Peyer's patch (tissue), 4 donors: ENCODE measurements at regions not wholly inside any gene's neighbourhood (a gene's known extent, or its start where the extent isn't known, plus 50 kb on each side); places are given as distances from the start of the nearest gene placed in this dataset.

Source experiments
- POLR2A ChIP-seq, 2 donors: fragments of 450-650 bp; IDR thresholded peaks; one replicate each; pipeline ENCODE4 v1.5.1; 2017; ENCODE audit warnings: antibody characterized with exemption in 2 of 2, mild to moderate bottlenecking in 2 of 2, moderate library complexity in 2 of 2
- TF ChIP-seq, protein P1 (sequence below), 6 experiments: fragments of 450-650 bp in 4 of 6; fragments of 200-600 bp in 2 of 6; sonication (generic) in 1 of 6; IDR thresholded peaks; one replicate each; pipeline ENCODE4 v1.5.1; 2017 to 2019; ENCODE audit warnings: antibody characterized with exemption in 6 of 6, mild to moderate bottlenecking in 3 of 6, moderate library complexity in 1 of 6

DNA sequence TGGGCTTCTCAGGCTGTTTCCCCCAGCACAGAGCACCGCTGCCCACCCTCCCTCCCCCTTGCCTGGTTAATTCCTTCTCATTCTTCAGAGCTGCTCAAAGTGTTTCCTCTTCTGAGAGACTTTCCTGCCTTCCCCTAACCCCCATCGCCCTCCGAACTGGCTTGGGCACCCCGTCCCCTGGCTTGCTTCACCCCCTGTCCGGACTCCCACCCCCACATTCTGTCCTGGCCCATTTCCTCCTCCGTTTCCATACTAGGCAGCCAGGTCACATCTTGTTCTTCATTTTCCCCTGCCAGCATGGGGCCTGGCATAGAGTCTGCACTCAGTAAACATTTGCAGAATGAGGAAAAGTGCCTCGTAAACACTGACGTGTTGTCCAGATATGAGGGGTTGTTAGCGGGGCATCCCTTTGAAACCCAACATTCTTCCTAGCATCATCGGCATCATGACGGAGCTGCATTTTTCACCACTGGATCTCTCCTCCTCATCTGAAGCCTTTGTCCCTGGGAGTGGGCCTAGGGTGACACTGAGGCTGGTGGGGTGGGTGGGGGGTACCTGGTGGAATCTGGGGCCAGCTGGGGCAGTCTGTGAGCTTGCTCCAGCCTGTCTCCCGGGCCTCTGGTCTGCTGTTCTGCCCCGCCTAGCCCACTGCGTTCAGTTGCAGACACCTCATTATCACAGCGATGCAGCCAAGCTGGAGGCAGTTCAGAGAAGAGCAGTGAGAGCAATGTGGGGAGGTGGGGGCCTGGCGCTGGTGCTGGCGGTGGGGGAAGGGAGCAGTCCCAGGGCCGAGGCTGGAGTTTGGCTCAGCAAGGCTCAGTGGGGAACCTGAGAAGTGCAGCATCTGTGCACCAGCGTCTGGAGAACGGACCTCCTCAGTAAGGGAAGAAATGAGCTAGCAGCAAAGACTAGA is 149.4 kb upstream of the PJA1 start:
- TF ChIP-seq, protein P1, sequence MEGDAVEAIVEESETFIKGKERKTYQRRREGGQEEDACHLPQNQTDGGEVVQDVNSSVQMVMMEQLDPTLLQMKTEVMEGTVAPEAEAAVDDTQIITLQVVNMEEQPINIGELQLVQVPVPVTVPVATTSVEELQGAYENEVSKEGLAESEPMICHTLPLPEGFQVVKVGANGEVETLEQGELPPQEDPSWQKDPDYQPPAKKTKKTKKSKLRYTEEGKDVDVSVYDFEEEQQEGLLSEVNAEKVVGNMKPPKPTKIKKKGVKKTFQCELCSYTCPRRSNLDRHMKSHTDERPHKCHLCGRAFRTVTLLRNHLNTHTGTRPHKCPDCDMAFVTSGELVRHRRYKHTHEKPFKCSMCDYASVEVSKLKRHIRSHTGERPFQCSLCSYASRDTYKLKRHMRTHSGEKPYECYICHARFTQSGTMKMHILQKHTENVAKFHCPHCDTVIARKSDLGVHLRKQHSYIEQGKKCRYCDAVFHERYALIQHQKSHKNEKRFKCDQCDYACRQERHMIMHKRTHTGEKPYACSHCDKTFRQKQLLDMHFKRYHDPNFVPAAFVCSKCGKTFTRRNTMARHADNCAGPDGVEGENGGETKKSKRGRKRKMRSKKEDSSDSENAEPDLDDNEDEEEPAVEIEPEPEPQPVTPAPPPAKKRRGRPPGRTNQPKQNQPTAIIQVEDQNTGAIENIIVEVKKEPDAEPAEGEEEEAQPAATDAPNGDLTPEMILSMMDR (IDR thresholded peaks at IDR 0.05), result no peak
- TF ChIP-seq POLR2A (IDR thresholded peaks at IDR 0.05), result no peak
